22Rv1 (cell line): ENCODE measurements at regions not wholly inside any gene's neighbourhood (a gene's known extent, or its start where the extent isn't known, plus 50 kb on each side); places are given as distances from the start of the nearest gene placed in this dataset.
"Not testable (repeated sequence)": the region's sequence is repeated elsewhere in the genome, so short reads cannot be mapped to it uniquely, and the experiment has no call there.

Experiments
- ZFX ChIP-seq: fragments of 450-650 bp; IDR thresholded peaks from 2 replicates; pipeline ENCODE4 v1.6.1; 2017; ENCODE audit warnings: antibody characterized with exemption, borderline replicate concordance
- TF ChIP-seq, protein P1 (sequence below): fragments of 450-650 bp; IDR thresholded peaks from 2 replicates; pipeline ENCODE4 v1.5.1; 2017; ENCODE audit warnings: mild to moderate bottlenecking

DNA sequence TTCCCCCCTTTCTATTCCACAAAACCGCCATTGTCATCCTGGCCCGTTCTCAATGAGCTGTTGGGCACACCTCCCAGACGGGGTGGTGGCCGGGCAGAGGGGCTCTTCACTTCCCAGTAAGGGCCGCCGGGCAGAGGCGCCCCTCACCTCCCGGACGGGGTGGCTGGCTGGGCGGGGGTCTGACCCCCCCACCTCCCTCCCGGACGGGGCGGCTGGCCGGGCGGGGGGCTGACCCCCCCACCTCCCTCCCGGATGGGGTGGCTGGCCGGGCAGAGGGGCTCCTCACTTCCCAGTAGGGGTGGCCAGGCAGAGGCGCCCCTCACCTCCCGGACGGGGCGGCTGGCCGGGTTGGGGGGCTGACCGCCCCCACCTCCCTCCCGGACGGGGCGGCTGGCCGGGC lies 363.6 kb upstream of the UMPS start:
- TF ChIP-seq, protein P1, sequence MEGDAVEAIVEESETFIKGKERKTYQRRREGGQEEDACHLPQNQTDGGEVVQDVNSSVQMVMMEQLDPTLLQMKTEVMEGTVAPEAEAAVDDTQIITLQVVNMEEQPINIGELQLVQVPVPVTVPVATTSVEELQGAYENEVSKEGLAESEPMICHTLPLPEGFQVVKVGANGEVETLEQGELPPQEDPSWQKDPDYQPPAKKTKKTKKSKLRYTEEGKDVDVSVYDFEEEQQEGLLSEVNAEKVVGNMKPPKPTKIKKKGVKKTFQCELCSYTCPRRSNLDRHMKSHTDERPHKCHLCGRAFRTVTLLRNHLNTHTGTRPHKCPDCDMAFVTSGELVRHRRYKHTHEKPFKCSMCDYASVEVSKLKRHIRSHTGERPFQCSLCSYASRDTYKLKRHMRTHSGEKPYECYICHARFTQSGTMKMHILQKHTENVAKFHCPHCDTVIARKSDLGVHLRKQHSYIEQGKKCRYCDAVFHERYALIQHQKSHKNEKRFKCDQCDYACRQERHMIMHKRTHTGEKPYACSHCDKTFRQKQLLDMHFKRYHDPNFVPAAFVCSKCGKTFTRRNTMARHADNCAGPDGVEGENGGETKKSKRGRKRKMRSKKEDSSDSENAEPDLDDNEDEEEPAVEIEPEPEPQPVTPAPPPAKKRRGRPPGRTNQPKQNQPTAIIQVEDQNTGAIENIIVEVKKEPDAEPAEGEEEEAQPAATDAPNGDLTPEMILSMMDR: not testable (repeated sequence)
- not testable (repeated sequence) for TF ChIP-seq ZFX
